Prostate gland (tissue), 2 donors: ENCODE measurements at regions not wholly inside any gene's neighbourhood (a gene's known extent, or its start where the extent isn't known, plus 50 kb on each side); places are given as distances from the start of the nearest gene placed in this dataset.
"Not testable (repeated sequence)": the region's sequence is repeated elsewhere in the genome, so short reads cannot be mapped to it uniquely, and the experiment has no call there.

Experiments
- DNase-seq: peaks from one replicate; pipeline ENCODE4 v3.0.0-alpha.2; 2019; ENCODE audit warnings: low spot score
- H3K27ac ChIP-seq, 2 donors: fragments of 200-600 bp; sonication (generic); 2 replicates each; pipeline ENCODE4 v1.5.1; 2017 to 2019
- H3K27me3 ChIP-seq: fragments of 200-600 bp; sonication (generic); replicated peaks from 2 replicates; pipeline ENCODE4 v1.5.1; 2019; ENCODE audit not compliant: insufficient read depth
- H3K36me3 ChIP-seq, 2 donors: fragments of 200-600 bp; sonication (generic); 1 replicate in 1 of 2; 2 replicates in 1 of 2; pipeline versions ENCODE4 v1.5.1 to v1.8.1; 2017 to 2019
- H3K4me1 ChIP-seq: fragments of 200-600 bp; sonication (generic); replicated peaks from 2 replicates; pipeline ENCODE4 v1.5.1; 2019
- H3K4me3 ChIP-seq, 2 donors: fragments of 200-600 bp; sonication (generic); 2 replicates each; pipeline ENCODE4 v1.5.1; 2017 to 2019
- H3K9me3 ChIP-seq: fragments of 200-600 bp; sonication (generic); 2 replicates; pipeline ENCODE4 v1.5.1; 2017
- POLR2A ChIP-seq: fragments of 450-650 bp; IDR thresholded peaks from one replicate; pipeline ENCODE4 v1.6.1; 2016; ENCODE audit warnings: antibody characterized with exemption, mild to moderate bottlenecking
- POLR2AphosphoS5 ChIP-seq: sonication (generic); formaldehyde crosslinking; IDR thresholded peaks from one replicate; pipeline ENCODE4 v1.6.1; 2017; ENCODE audit warnings: antibody characterized with exemption
- WGBS: methylation state at CpG from one replicate; pipeline ENCODE4 v1.1.5; 2018; 5-methylcytosine and 5-hydroxymethylcytosine counted together
- intact Hi-C: fragments of 100-400 bp; cut with DNase I; formaldehyde crosslinking; loops from one replicate; pipeline ENCODE4 v1.14.2; 2022
- TF ChIP-seq, protein P1 (sequence below), 4 experiments: fragments of 200-600 bp in 2 of 4; fragments of 450-650 bp in 2 of 4; sonication (generic) in 2 of 4; IDR thresholded peaks; 1 replicate in 3 of 4; 2 replicates in 1 of 4; pipeline ENCODE4 v1.5.1; 2016 to 2019; ENCODE audit warnings: antibody characterized with exemption in 4 of 4, mild to moderate bottlenecking in 2 of 4, moderate library complexity in 2 of 4

DNA sequence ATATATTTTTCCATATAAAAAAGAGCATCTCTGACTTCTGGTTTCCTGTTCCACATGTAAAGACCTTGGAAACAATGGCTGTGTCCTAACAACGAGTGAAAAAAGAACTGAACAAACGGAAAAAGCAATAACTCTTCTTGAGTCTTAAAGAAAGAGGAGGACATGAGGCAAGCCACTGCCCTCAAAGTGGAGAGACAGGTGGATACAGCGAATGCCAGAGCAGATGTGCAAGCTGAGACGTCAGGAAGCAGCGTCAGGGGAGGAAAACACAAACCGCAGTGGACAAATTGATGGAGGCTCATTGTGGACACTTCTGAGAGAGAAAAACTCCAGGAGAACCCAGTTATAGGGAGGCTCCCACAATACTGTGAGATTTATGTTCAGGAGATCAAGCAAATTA lies 208.0 kb upstream of the MME start:
- Histone ChIP-seq H3K27ac (no peak overlapping the region), H3K27me3 (no peaks in the 10 kb centered on the region), H3K4me1 (no peaks in the 10 kb centered on the region), H3K4me3 (no peak overlapping the region), H3K9me3 (no peaks in the 10 kb centered on the region), H3K36me3 (no peaks in the 10 kb centered on the region)
- TF ChIP-seq, protein P1, sequence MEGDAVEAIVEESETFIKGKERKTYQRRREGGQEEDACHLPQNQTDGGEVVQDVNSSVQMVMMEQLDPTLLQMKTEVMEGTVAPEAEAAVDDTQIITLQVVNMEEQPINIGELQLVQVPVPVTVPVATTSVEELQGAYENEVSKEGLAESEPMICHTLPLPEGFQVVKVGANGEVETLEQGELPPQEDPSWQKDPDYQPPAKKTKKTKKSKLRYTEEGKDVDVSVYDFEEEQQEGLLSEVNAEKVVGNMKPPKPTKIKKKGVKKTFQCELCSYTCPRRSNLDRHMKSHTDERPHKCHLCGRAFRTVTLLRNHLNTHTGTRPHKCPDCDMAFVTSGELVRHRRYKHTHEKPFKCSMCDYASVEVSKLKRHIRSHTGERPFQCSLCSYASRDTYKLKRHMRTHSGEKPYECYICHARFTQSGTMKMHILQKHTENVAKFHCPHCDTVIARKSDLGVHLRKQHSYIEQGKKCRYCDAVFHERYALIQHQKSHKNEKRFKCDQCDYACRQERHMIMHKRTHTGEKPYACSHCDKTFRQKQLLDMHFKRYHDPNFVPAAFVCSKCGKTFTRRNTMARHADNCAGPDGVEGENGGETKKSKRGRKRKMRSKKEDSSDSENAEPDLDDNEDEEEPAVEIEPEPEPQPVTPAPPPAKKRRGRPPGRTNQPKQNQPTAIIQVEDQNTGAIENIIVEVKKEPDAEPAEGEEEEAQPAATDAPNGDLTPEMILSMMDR (IDR thresholded peaks at IDR 0.05), result no peak
- TF ChIP-seq POLR2AphosphoS5, result no peak
- no peak for TF ChIP-seq POLR2A
- WGBS, result 44% methylated on average over 6 of the region's 6 CpGs
- intact Hi-C loops, result no loop called here
- DNase-seq, result no peak

DNA sequence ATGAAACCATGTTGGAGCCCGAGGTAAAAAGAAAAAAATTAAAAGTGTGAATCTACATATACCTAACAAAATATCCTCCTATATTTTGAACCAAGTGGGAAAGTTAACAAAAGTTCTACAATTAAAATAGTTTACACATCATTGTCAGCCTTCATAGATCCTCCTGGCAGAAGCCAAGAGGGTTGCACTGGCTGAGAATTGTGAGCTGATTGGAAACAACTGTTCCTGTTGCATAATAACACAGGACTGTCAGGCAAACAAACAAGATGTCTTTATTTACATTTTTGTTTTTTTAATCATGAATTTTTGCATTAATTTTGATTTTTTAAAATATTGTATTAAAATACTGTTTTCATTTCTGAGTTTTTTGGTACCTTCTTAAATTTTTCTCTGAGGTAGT lies 215.2 kb upstream of the MME start:
- TF ChIP-seq, protein P1 (IDR thresholded peaks at IDR 0.05), result no peak
- TF ChIP-seq POLR2AphosphoS5, result no peak
- TF ChIP-seq POLR2A, result no peak
- Histone ChIP-seq H3K27me3 (no peaks in the 10 kb centered on the region), H3K4me1 (no peaks in the 10 kb centered on the region), H3K27ac (no peak overlapping the region), H3K36me3 (no peaks in the 10 kb centered on the region), H3K4me3 (no peak overlapping the region), H3K9me3 (no peaks in the 10 kb centered on the region)
- WGBS, result 78% methylated on average over 1 of the region's 1 CpG
- no peak for DNase-seq
- intact Hi-C loops, result no loop called here

DNA sequence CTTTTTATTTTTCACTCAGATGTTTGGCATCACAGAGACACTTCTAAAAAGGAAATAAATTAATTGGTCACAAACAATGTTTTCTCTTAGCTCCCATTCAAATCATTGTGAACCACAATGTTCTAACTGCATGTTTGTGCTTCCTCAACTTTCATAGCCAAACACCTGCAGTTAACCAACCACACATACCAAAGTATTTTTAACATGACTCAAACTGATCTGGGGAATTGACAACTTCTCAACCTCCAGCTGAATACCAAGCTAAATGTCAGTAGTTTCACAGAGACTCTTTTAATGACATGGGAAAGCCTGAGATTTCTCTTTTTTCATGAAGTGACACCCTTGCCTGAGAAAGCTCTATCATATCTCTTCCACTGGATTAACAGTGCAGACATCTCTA lies 217.9 kb upstream of the MME start:
- intact Hi-C loops, result no loop called here
- H3K27ac ChIP-seq, result no peak overlapping the region
- DNase-seq, result no peak
- no peaks in the 10 kb centered on the region for H3K36me3 ChIP-seq
- H3K9me3 ChIP-seq, result no peaks in the 10 kb centered on the region
- H3K27me3 ChIP-seq, result no peaks in the 10 kb centered on the region
- H3K4me3 ChIP-seq, result no peak overlapping the region
- no peaks in the 10 kb centered on the region for H3K4me1 ChIP-seq
- TF ChIP-seq POLR2A, result no peak
- TF ChIP-seq POLR2AphosphoS5, result no peak
- TF ChIP-seq, protein P1 (IDR thresholded peaks at IDR 0.05), result no peak

DNA sequence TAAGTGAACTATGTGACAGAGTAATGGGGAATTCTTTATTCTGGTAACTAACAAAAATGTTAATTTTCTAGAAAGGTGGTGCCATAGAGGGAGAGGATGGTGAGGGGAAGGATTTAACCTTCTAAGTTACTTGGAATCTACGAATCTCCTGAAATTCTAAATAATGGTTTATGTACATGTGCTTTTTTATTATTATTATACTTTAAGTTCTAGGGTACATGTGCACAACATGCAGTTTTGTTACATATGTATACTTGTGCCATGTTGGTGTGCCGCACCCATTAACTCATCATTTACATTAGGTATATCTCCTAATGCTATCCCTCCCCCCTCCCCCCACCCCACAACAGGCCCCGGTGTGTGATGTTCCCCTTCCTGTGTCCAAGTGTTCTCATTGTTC lies 227.1 kb upstream of the MME start:
- H3K36me3 ChIP-seq, H3K4me1 ChIP-seq, H3K9me3 ChIP-seq, H3K27ac ChIP-seq, H3K27me3 ChIP-seq, DNase-seq, intact Hi-C loops, H3K4me3 ChIP-seq: not testable (repeated sequence)
- 96% methylated on average over 3 of the region's 3 CpGs for WGBS

DNA sequence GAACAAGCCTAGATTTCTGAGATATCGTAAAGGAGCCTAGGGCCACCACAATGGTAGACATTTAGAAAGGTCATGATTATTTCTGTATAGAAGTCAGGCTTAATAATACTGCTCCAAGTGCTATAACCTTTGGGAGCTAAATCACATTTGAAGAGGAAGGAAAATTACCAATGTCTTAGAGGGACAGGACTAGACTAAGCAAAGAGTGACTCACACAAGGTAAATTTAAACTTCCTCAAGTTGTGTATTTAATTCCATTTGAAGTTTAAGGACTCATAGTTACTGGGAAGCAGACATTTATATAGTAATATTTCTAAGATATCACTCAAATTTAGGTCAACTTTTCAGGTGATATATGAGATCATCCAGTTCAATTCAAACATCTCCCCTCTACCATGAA lies 227.6 kb upstream of the MME start:
- intact Hi-C loops, result no loop called here
- Histone ChIP-seq H3K27ac (no peak overlapping the region), H3K4me3 (no peak overlapping the region), H3K36me3 (no peaks in the 10 kb centered on the region), H3K9me3 (no peaks in the 10 kb centered on the region), H3K4me1 (no peaks in the 10 kb centered on the region), H3K27me3 (no peaks in the 10 kb centered on the region)
- no peak for DNase-seq
- 100% methylated on average over 1 of the region's 1 CpG for WGBS
- TF ChIP-seq, protein P1 (IDR thresholded peaks at IDR 0.05), result no peak
- TF ChIP-seq POLR2AphosphoS5 (no peak), POLR2A (no peak)

DNA sequence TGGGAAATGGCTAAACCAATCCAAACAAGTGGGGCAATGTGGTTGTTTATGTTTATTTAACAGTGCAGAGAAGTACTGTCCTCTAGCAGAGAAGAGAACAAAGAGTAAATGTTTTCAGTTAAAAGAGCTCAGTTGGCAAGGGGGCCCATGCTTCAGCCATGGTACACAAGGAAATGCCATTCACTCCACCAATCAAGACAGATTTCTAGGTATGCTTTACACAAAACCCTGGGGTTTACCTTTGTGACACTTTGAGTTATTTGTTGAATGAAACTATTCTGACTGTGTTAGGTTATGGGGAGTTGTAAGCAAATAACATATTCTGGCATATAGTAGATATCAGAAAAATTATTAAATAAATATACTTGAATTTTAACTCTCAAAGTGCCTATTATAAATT lies 228.5 kb upstream of the MME start:
- H3K27ac ChIP-seq, result no peak overlapping the region
- H3K9me3 ChIP-seq, result no peaks in the 10 kb centered on the region
- no peak for DNase-seq
- no peaks in the 10 kb centered on the region for H3K4me1 ChIP-seq
- H3K36me3 ChIP-seq, result no peaks in the 10 kb centered on the region
- H3K4me3 ChIP-seq, result no peak overlapping the region
- H3K27me3 ChIP-seq, result no peaks in the 10 kb centered on the region
- TF ChIP-seq POLR2AphosphoS5, result no peak
- TF ChIP-seq, protein P1 (IDR thresholded peaks at IDR 0.05), result no peak
- no peak for TF ChIP-seq POLR2A
- intact Hi-C loops, result no loop called here
